KMS-11 (cell line): ENCODE measurements at regions not wholly inside any gene's neighbourhood (a gene's known extent, or its start where the extent isn't known, plus 50 kb on each side); places are given as distances from the start of the nearest gene placed in this dataset.
"Not testable (repeated sequence)": the region's sequence is repeated elsewhere in the genome, so short reads cannot be mapped to it uniquely, and the experiment has no call there.

Experiments
- H2AFZ ChIP-seq: fragments of 200-600 bp; sonication (generic); 2 replicates; pipeline ENCODE4 v1.6.1; 2016; ENCODE audit warnings: antibody characterized with exemption, mixed run types, low read depth
- H3K27ac ChIP-seq: fragments of 200-600 bp; sonication (generic); 2 replicates; pipeline ENCODE4 v1.6.1; 2016; ENCODE audit warnings: mild to moderate bottlenecking, mixed run types
- H3K27me3 ChIP-seq: fragments of 200-600 bp; sonication (generic); 2 replicates; pipeline ENCODE4 v1.6.1; 2017; ENCODE audit warnings: mild to moderate bottlenecking, low read depth, mixed run types, moderate library complexity; ENCODE audit not compliant: insufficient read depth
- H3K36me3 ChIP-seq: fragments of 200-600 bp; sonication (generic); 2 replicates; pipeline ENCODE4 v1.6.1; 2017; ENCODE audit warnings: mild to moderate bottlenecking, mixed run types; ENCODE audit not compliant: insufficient read depth
- H3K4me1 ChIP-seq: fragments of 200-600 bp; sonication (generic); 2 replicates; pipeline ENCODE4 v1.6.1; 2016; ENCODE audit warnings: mild to moderate bottlenecking, low read depth, mixed run types; ENCODE audit not compliant: poor library complexity, severe bottlenecking
- H3K4me2 ChIP-seq: fragments of 200-600 bp; sonication (generic); 2 replicates; pipeline ENCODE4 v1.7.0; 2016; ENCODE audit warnings: mild to moderate bottlenecking, mixed run types
- H3K4me3 ChIP-seq: fragments of 200-600 bp; sonication (generic); IDR thresholded peaks from 2 replicates; pipeline ENCODE4 v1.6.1; 2017; ENCODE audit warnings: low read depth, low read length, mixed read lengths; ENCODE audit not compliant: insufficient read depth
- H3K79me2 ChIP-seq: fragments of 200-600 bp; sonication (generic); 2 replicates; pipeline ENCODE4 v1.6.1; 2016; ENCODE audit warnings: low read depth, mixed run types; ENCODE audit not compliant: insufficient read depth
- H3K9ac ChIP-seq: fragments of 200-600 bp; sonication (generic); 2 replicates; pipeline ENCODE4 v1.6.1; 2016; ENCODE audit warnings: mild to moderate bottlenecking, mixed run types
- H4K20me1 ChIP-seq: fragments of 200-600 bp; sonication (generic); 2 replicates; pipeline ENCODE4 v1.6.1; 2016; ENCODE audit warnings: mild to moderate bottlenecking, mixed run types; ENCODE audit not compliant: insufficient read depth
- CTCF ChIP-seq: fragments of 200-600 bp; sonication (generic); conservative IDR thresholded peaks from 2 replicates; pipeline ENCODE4 v1.6.1; 2017; ENCODE audit warnings: low read depth, mild to moderate bottlenecking, antibody characterized with exemption, low read length, moderate library complexity, mixed read lengths

- Histone ChIP-seq H4K20me1 (no peaks in the 10 kb centered on the region), H3K79me2 (no peaks in the 10 kb centered on the region), H3K9ac (no peak overlapping the region), H2AFZ (no peak overlapping the region), H3K4me1 (no peaks in the 10 kb centered on the region), H3K4me2 (no peak overlapping the region), H3K36me3 (no peaks in the 10 kb centered on the region), H3K27ac (no peak overlapping the region), H3K4me3 (no peak overlapping the region), H3K27me3 (no peaks in the 10 kb centered on the region)
- TF ChIP-seq CTCF = no peak
These were observed 917.6 kb downstream of the TLE1 start for GRCh38 chr9:80771555-80772347.

DNA sequence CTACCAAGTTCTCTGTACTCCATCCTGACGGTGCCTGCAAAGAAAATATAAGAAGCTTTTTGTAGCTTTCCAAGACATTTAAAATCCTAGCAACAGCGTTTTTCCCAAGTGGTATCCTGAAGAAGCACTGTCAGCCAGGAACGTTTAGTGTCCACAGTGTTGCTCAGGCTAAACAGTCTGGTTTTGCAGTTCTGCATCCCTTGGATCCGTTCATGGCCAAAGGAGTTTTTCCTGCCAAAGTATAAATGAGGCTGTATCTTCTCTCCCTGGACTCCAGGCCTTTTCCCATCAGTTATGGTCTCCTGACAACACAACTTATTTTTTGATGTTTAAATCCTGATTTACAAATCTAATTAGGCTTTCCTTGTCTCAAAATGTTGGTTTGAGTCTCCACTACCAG, 925.8 kb downstream of the TLE1 start:
- H3K9ac ChIP-seq = no peak overlapping the region
- no peaks in the 10 kb centered on the region for H4K20me1 ChIP-seq
- H3K79me2 ChIP-seq = no peaks in the 10 kb centered on the region
- H3K4me3 ChIP-seq = no peak overlapping the region
- no peak overlapping the region for H3K4me2 ChIP-seq
- no peak overlapping the region for H2AFZ ChIP-seq
- H3K36me3 ChIP-seq = no peaks in the 10 kb centered on the region
- H3K4me1 ChIP-seq = no peaks in the 10 kb centered on the region
- H3K27me3 ChIP-seq = no peaks in the 10 kb centered on the region
- no peak overlapping the region for H3K27ac ChIP-seq
- TF ChIP-seq CTCF = no peak

GRCh38 chr9:80755586-80755985, 933.8 kb downstream of the TLE1 start:
- no peak for TF ChIP-seq CTCF
- H4K20me1 ChIP-seq = no peaks in the 10 kb centered on the region

GRCh38 chr9:80747056-80747455, 942.3 kb downstream of the TLE1 start:
- H3K4me1 ChIP-seq, H3K27me3 ChIP-seq, H3K4me2 ChIP-seq, H2AFZ ChIP-seq, H3K27ac ChIP-seq, H3K79me2 ChIP-seq, H3K4me3 ChIP-seq, H3K9ac ChIP-seq, H3K36me3 ChIP-seq, H4K20me1 ChIP-seq: not testable (repeated sequence)

More at GRCh38 chr9:80755586-80755985, 933.8 kb downstream of the TLE1 start:
- no peak overlapping the region for H3K4me3 ChIP-seq
- no peak overlapping the region for H3K9ac ChIP-seq
- no peak overlapping the region for H2AFZ ChIP-seq
- no peaks in the 10 kb centered on the region for H3K4me1 ChIP-seq
- no peaks in the 10 kb centered on the region for H3K36me3 ChIP-seq
- no peak overlapping the region for H3K4me2 ChIP-seq
- H3K27me3 ChIP-seq = no peaks in the 10 kb centered on the region
- H3K27ac ChIP-seq = no peak overlapping the region
- H3K79me2 ChIP-seq = no peaks in the 10 kb centered on the region

DNA sequence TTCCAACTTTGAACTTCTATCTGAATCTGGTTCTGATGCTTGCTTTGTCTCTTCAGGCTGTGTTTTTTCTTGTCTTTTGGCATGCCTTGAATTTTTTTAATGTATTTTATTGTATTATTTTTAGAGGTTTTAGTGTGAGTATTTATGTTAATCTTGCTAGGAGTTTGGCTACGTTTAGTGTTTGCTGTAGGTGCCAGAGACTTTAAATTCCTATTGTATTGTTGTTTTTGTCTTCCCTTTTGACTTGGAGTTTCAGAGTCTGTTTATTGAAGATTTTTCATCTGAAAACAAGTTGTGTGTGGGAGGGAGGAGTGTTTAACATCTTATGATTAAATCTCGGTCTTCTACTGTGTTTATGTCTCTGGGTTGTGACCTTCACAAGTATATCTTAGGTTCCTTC, 956.8 kb downstream of the TLE1 start:
- Histone ChIP-seq H4K20me1 (no peaks in the 10 kb centered on the region), H3K36me3 (no peaks in the 10 kb centered on the region), H3K4me2 (no peak overlapping the region), H3K79me2 (no peaks in the 10 kb centered on the region), H3K9ac (no peak overlapping the region), H3K4me1 (no peaks in the 10 kb centered on the region), H3K27me3 (no peaks in the 10 kb centered on the region), H2AFZ (no peak overlapping the region), H3K27ac (no peak overlapping the region), H3K4me3 (no peak overlapping the region)
- no peak for TF ChIP-seq CTCF
